ENCODE measurements at regions not wholly inside any gene's neighbourhood (a gene's known extent, or its start where the extent isn't known, plus 50 kb on each side); places are given as distances from the start of the nearest gene placed in this dataset.

- BruUV-seq (replicated peaks) = no TSS peak
- POLR2A ChIA-PET = interaction anchor here (1.2 to 1.9 kb wide), 2 partner anchors 10 to 12 kb away, joined by 4 to 8 read pairs; no protein-coding TSS in a partner anchor
Measured at GRCh38 chr12:61853945-61854344, 406.3 kb upstream of the USP15 start.

GRCh38 chr12:61854902-61855301, 405.3 kb upstream of the USP15 start:
- Histone ChIP-seq H3K36me3 (ENCODE audit: insufficient read depth, low read length) (no peaks in the 10 kb centered on the region), H3K4me1 (ENCODE audit: insufficient read depth, low read length, poor library complexity, severe bottlenecking) (no peaks in the 10 kb centered on the region), H3K27ac (ENCODE audit: low read depth, low read length, poor library complexity, severe bottlenecking) (no peak overlapping the region), H3K4me3 (ENCODE audit: low read depth, low read length, poor library complexity, severe bottlenecking) (no peak overlapping the region), H3K79me2 (ENCODE audit: insufficient read depth, low read depth, low read length) (no peaks in the 10 kb centered on the region), H2AFZ (ENCODE audit: low read length) (no peak overlapping the region), H3K9me2 (ENCODE audit: insufficient read depth, low read length) (no peaks in the 10 kb centered on the region), H3K9me3 (ENCODE audit: low read length) (no peaks in the 10 kb centered on the region), H4K20me1 (ENCODE audit: insufficient read depth, low read length) (no peaks in the 10 kb centered on the region), H3K4me2 (ENCODE audit: low read length) (no peak overlapping the region)
- BruUV-seq (replicated peaks) = no TSS peak
- intact Hi-C loops (cut with micrococcal nuclease; ENCODE audit: unreplicated experiment) = no loop called here
- POLR2A ChIA-PET = interaction anchor here (0.7 to 1.2 kb wide), 3 partner anchors 11 to 147 kb away, joined by 3 to 4 read pairs (median 3); no protein-coding TSS in a partner anchor
- DNase-seq (ENCODE audit: low spot score) = no peak
- TF ChIP-seq EZH2phosphoT487 (IDR thresholded peaks at IDR 0.05; ENCODE audit: borderline replicate concordance, low read depth, low read length) (no peak), CTCF (conservative IDR thresholded peaks at IDR 0.05; ENCODE audit: low read length) (no peak)
- CTCF ChIA-PET (ENCODE audit: unreplicated experiment) = interaction anchor here (0.5 kb wide), 1 partner anchor 78 kb away, joined by 3 read pairs; no protein-coding TSS in a partner anchor

More at GRCh38 chr12:61853945-61854344, 406.3 kb upstream of the USP15 start:
- Histone ChIP-seq H3K9me2 (ENCODE audit: insufficient read depth, low read length) (no peaks in the 10 kb centered on the region), H3K4me1 (ENCODE audit: insufficient read depth, low read length, poor library complexity, severe bottlenecking) (no peaks in the 10 kb centered on the region), H3K27ac (ENCODE audit: low read depth, low read length, poor library complexity, severe bottlenecking) (no peak overlapping the region), H3K4me2 (ENCODE audit: low read length) (no peak overlapping the region), H4K20me1 (ENCODE audit: insufficient read depth, low read length) (no peaks in the 10 kb centered on the region), H3K36me3 (ENCODE audit: insufficient read depth, low read length) (no peaks in the 10 kb centered on the region), H3K79me2 (ENCODE audit: insufficient read depth, low read depth, low read length) (no peaks in the 10 kb centered on the region), H2AFZ (ENCODE audit: low read length) (no peak overlapping the region), H3K4me3 (ENCODE audit: low read depth, low read length, poor library complexity, severe bottlenecking) (no peak overlapping the region), H3K9me3 (ENCODE audit: low read length) (no peaks in the 10 kb centered on the region)
- no peak for DNase-seq (ENCODE audit: low spot score)
- intact Hi-C loops (cut with micrococcal nuclease; ENCODE audit: unreplicated experiment) = no loop called here
- CTCF ChIA-PET (ENCODE audit: unreplicated experiment) = no interaction called here
- TF ChIP-seq CTCF (conservative IDR thresholded peaks at IDR 0.05; ENCODE audit: low read length) (no peak), EZH2phosphoT487 (IDR thresholded peaks at IDR 0.05; ENCODE audit: borderline replicate concordance, low read depth, low read length) (no peak)

- intact Hi-C loops (cut with micrococcal nuclease; ENCODE audit: unreplicated experiment) = no loop called here
- Histone ChIP-seq H3K79me2 (ENCODE audit: insufficient read depth, low read depth, low read length) (no peaks in the 10 kb centered on the region), H3K9me3 (ENCODE audit: low read length) (no peaks in the 10 kb centered on the region), H3K27ac (ENCODE audit: low read depth, low read length, poor library complexity, severe bottlenecking) (no peak overlapping the region), H3K9me2 (ENCODE audit: insufficient read depth, low read length) (no peaks in the 10 kb centered on the region), H3K4me2 (ENCODE audit: low read length) (no peak overlapping the region), H2AFZ (ENCODE audit: low read length) (no peak overlapping the region), H3K4me1 (ENCODE audit: insufficient read depth, low read length, poor library complexity, severe bottlenecking) (no peaks in the 10 kb centered on the region), H4K20me1 (ENCODE audit: insufficient read depth, low read length) (no peaks in the 10 kb centered on the region), H3K36me3 (ENCODE audit: insufficient read depth, low read length) (no peaks in the 10 kb centered on the region), H3K4me3 (ENCODE audit: low read depth, low read length, poor library complexity, severe bottlenecking) (no peak overlapping the region)
- TF ChIP-seq CTCF (conservative IDR thresholded peaks at IDR 0.05; ENCODE audit: low read length) (no peak), EZH2phosphoT487 (IDR thresholded peaks at IDR 0.05; ENCODE audit: borderline replicate concordance, low read depth, low read length) (no peak)
- no TSS peak for BruUV-seq (replicated peaks)
- CTCF ChIA-PET (ENCODE audit: unreplicated experiment) = no interaction called here
- DNase-seq (ENCODE audit: low spot score) = no peak
- POLR2A ChIA-PET = interaction anchor here (0.7 kb wide), 1 partner anchor 1172 kb away, joined by 3 read pairs; no protein-coding TSS in a partner anchor
Measured at GRCh38 chr12:61857968-61858367, 402.2 kb upstream of the USP15 start.

Data from OCI-LY7 (cell line).